ENCODE measurements at regions not wholly inside any gene's neighbourhood (a gene's known extent, or its start where the extent isn't known, plus 50 kb on each side); places are given as distances from the start of the nearest gene placed in this dataset.
"Not testable (repeated sequence)": the region's sequence is repeated elsewhere in the genome, so short reads cannot be mapped to it uniquely, and the experiment has no call there.

DNA sequence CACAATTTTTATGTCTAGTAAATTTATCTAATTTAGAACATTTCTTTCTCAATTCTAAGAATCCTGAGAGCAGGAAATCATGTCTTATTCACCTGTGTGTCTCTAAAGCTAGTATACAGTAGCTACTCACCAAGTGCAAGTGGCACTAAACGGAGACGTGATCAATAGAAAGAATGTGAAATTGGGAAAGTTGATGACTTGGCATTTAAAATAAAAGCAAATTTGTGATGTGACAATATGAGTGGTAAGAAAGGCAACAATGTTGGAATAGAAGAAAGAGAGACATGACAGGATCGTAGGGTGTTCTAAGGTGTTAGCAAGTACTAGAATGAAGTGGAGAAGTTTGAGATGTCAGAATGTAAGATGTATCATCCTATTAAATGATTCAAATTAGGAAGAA lies 725.9 kb downstream of the BCKDHB start:
- WGBS (ENCODE audit: low lambda C conversion rate, missing lambda C conversion rate) = 92% methylated on average over 3 of the region's 3 CpGs
- no peak overlapping the region for H3K4me2 ChIP-seq
- no peaks in the 10 kb centered on the region for H4K20me1 ChIP-seq (ENCODE audit: insufficient read depth, poor library complexity, severe bottlenecking)
- TF ChIP-seq EZH2phosphoT487 (IDR thresholded peaks at IDR 0.05; ENCODE audit: low read depth, severe bottlenecking, unreplicated experiment) (no peak), EZH2 (IDR thresholded peaks at IDR 0.05; ENCODE audit: borderline replicate concordance) (no peak)
- TF ChIP-seq, protein P1, sequence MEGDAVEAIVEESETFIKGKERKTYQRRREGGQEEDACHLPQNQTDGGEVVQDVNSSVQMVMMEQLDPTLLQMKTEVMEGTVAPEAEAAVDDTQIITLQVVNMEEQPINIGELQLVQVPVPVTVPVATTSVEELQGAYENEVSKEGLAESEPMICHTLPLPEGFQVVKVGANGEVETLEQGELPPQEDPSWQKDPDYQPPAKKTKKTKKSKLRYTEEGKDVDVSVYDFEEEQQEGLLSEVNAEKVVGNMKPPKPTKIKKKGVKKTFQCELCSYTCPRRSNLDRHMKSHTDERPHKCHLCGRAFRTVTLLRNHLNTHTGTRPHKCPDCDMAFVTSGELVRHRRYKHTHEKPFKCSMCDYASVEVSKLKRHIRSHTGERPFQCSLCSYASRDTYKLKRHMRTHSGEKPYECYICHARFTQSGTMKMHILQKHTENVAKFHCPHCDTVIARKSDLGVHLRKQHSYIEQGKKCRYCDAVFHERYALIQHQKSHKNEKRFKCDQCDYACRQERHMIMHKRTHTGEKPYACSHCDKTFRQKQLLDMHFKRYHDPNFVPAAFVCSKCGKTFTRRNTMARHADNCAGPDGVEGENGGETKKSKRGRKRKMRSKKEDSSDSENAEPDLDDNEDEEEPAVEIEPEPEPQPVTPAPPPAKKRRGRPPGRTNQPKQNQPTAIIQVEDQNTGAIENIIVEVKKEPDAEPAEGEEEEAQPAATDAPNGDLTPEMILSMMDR (IDR thresholded peaks at IDR 0.05; ENCODE audit: poor library complexity) = no peak
- no peaks in the 10 kb centered on the region for H3K9me3 ChIP-seq (ENCODE audit: low read depth)
- no peaks in the 10 kb centered on the region for H3K36me3 ChIP-seq (replicated peaks; ENCODE audit: insufficient read depth, low read depth)
- H3K9me2 ChIP-seq (replicated peaks; ENCODE audit: insufficient read depth) = no peaks in the 10 kb centered on the region
- H3K79me2 ChIP-seq = no peaks in the 10 kb centered on the region
- no peaks in the 10 kb centered on the region for H3K27me3 ChIP-seq
- no peak overlapping the region for H3K27ac ChIP-seq
- H2AFZ ChIP-seq = no peak overlapping the region
- no peaks in the 10 kb centered on the region for H3K4me1 ChIP-seq (ENCODE audit: insufficient read depth)
- no peak for DNase-seq (ENCODE audit: low spot score)
- H3K4me3 ChIP-seq = no peak overlapping the region

- Histone ChIP-seq H3K27me3 (no peaks in the 10 kb centered on the region), H3K36me3 (replicated peaks; ENCODE audit: insufficient read depth, low read depth) (no peaks in the 10 kb centered on the region), H3K9me2 (replicated peaks; ENCODE audit: insufficient read depth) (no peaks in the 10 kb centered on the region), H3K4me1 (ENCODE audit: insufficient read depth) (no peaks in the 10 kb centered on the region), H3K79me2 (no peaks in the 10 kb centered on the region), H3K27ac (no peak overlapping the region), H3K4me3 (no peak overlapping the region), H3K9me3 (ENCODE audit: low read depth) (no peaks in the 10 kb centered on the region), H2AFZ (no peak overlapping the region), H4K20me1 (ENCODE audit: insufficient read depth, poor library complexity, severe bottlenecking) (no peaks in the 10 kb centered on the region), H3K4me2 (no peak overlapping the region)
- 88% methylated on average over 2 of the region's 2 CpGs for whole genome bisulfite sequencing (ENCODE audit: low lambda C conversion rate, missing lambda C conversion rate)
- DNase-seq (ENCODE audit: low spot score) = no peak
- no peak for TF ChIP-seq EZH2phosphoT487 (IDR thresholded peaks at IDR 0.05; ENCODE audit: low read depth, severe bottlenecking, unreplicated experiment)
- no peak for TF ChIP-seq EZH2 (IDR thresholded peaks at IDR 0.05; ENCODE audit: borderline replicate concordance)
- TF ChIP-seq, protein P1 (IDR thresholded peaks at IDR 0.05; ENCODE audit: poor library complexity) = no peak
Observed at GRCh38 chr6:80793411-80793810, 686.9 kb downstream of the BCKDHB start.

DNA sequence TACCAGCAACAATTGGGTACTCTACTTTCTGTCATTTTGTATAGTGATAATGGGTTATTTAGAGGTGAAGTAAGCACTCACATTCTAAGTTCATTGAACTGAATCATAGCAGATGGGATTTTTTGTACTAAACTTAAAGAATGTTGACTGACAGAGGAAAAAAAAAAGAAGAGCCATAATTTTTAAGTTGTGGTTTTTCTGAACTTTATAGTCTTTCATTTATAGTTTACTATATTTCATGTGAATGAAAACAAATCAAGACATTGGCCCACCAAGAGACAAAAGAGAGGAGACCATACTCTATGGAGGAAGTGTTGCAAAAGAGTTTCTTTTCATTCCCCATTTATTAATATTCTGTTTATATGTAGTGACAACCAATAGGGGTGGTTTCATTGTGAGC lies 685.7 kb downstream of the BCKDHB start:
- no peak for TF ChIP-seq EZH2 (IDR thresholded peaks at IDR 0.05; ENCODE audit: borderline replicate concordance)
- TF ChIP-seq EZH2phosphoT487 (IDR thresholded peaks at IDR 0.05; ENCODE audit: low read depth, severe bottlenecking, unreplicated experiment) = no peak

DNA sequence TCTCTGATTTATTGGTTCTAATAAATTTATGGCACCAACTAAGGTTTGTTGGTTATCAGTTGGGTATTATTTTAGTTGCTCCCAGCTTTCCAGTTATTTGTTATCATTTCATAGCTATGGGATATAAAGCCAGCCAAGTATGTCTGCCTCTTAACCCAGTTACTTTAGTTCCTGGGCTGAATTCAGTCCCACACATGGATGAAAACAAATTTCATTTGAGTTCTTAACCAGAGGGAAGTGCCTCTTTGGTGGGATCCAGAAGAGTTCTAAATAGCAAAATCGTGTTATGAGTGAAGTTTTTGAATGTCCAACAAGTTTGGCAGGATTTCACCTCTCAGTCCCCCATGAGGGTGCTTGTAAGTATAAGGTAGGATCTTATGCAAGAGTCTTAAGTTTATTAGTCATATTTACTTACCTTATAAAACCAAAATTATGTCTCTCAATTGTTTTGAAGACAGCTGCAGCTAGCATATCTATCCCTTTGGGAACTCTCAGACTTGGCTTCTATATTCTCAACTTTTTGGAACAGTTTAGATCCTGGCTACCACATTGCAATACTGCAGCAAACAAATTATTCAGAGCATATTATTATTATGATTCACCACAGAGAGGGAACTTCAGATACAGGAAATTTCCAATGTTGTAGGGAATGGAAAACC lies 683.6 kb downstream of the BCKDHB start:
- Histone ChIP-seq H3K9me3 (ENCODE audit: low read depth) (no peaks in the 10 kb centered on the region), H3K27ac (no peak overlapping the region), H3K4me2 (no peak overlapping the region), H3K27me3 (no peaks in the 10 kb centered on the region), H3K4me3 (no peak overlapping the region), H2AFZ (no peak overlapping the region), H3K9me2 (replicated peaks; ENCODE audit: insufficient read depth) (no peaks in the 10 kb centered on the region), H3K36me3 (replicated peaks; ENCODE audit: insufficient read depth, low read depth) (no peaks in the 10 kb centered on the region), H3K4me1 (ENCODE audit: insufficient read depth) (no peaks in the 10 kb centered on the region), H3K79me2 (no peaks in the 10 kb centered on the region), H4K20me1 (ENCODE audit: insufficient read depth, poor library complexity, severe bottlenecking) (no peaks in the 10 kb centered on the region)
- TF ChIP-seq, protein P1 (IDR thresholded peaks at IDR 0.05; ENCODE audit: poor library complexity) = no peak
- TF ChIP-seq EZH2 (IDR thresholded peaks at IDR 0.05; ENCODE audit: borderline replicate concordance) = no peak
- TF ChIP-seq EZH2phosphoT487 (IDR thresholded peaks at IDR 0.05; ENCODE audit: low read depth, severe bottlenecking, unreplicated experiment) = no peak
- 67% methylated on average over 1 of the region's 1 CpG for WGBS (ENCODE audit: low lambda C conversion rate, missing lambda C conversion rate)
- DNase-seq (ENCODE audit: low spot score) = no peak

More for the DNA sequence above, 685.7 kb downstream of the BCKDHB start:
- no peaks in the 10 kb centered on the region for H3K4me1 ChIP-seq (ENCODE audit: insufficient read depth)
- no peak overlapping the region for H3K4me2 ChIP-seq
- DNase-seq (ENCODE audit: low spot score) = no peak
- no peaks in the 10 kb centered on the region for H3K9me2 ChIP-seq (replicated peaks; ENCODE audit: insufficient read depth)
- H4K20me1 ChIP-seq (ENCODE audit: insufficient read depth, poor library complexity, severe bottlenecking) = no peaks in the 10 kb centered on the region
- no peaks in the 10 kb centered on the region for H3K27me3 ChIP-seq
- no peak overlapping the region for H3K27ac ChIP-seq
- no peak overlapping the region for H2AFZ ChIP-seq
- no peaks in the 10 kb centered on the region for H3K36me3 ChIP-seq (replicated peaks; ENCODE audit: insufficient read depth, low read depth)
- H3K4me3 ChIP-seq = no peak overlapping the region
- H3K9me3 ChIP-seq (ENCODE audit: low read depth) = no peaks in the 10 kb centered on the region
- H3K79me2 ChIP-seq = no peaks in the 10 kb centered on the region

DNA sequence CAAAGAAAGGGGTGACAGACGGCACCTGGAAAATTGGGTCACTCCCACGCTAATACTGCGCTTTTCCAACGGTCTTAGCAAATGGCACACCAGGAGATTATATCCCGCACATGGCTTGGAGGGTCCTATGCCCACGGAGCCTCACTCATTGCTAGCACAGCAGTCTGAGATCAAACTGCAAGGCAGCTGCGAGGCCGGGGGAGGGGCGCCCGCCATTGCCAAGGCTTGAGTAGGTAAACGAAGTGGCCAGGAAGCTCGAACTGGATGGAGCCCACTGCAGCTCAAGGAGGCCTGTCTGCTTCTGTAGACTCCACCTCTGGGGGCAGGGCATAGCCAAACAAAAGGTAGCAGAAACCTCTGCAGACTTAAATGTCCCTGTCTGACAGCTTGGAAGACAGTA lies 676.8 kb downstream of the BCKDHB start:
- H3K4me1 ChIP-seq (ENCODE audit: insufficient read depth); H3K79me2 ChIP-seq; H2AFZ ChIP-seq; H3K27ac ChIP-seq; H3K9me2 ChIP-seq (replicated peaks; ENCODE audit: insufficient read depth); H4K20me1 ChIP-seq (ENCODE audit: insufficient read depth, poor library complexity, severe bottlenecking); H3K4me2 ChIP-seq; H3K4me3 ChIP-seq; DNase-seq (ENCODE audit: low spot score); H3K27me3 ChIP-seq; H3K36me3 ChIP-seq (replicated peaks; ENCODE audit: insufficient read depth, low read depth); H3K9me3 ChIP-seq (ENCODE audit: low read depth): not testable (repeated sequence)
- 90% methylated on average over 12 of the region's 12 CpGs for WGBS (ENCODE audit: low lambda C conversion rate, missing lambda C conversion rate)

Measured in hepatocyte (in vitro differentiated cells).